DND-41 (cell line): ENCODE measurements at regions not wholly inside any gene's neighbourhood (a gene's known extent, or its start where the extent isn't known, plus 50 kb on each side); places are given as distances from the start of the nearest gene placed in this dataset.

ENCODE experiments used
- ATAC-seq: fragments of 200-7000 bp; cut with Tn5 transposase; 3 replicates; pipeline ENCODE4 v1.9.1; 2021; ENCODE audit warnings: low read depth; ENCODE audit not compliant: insufficient read depth
- DNase-seq: peaks from one replicate; pipeline ENCODE4 v3.0.0-alpha.2; 2020
- H2AFZ ChIP-seq: 2 replicates; pipeline ENCODE4 v1.6.0; 2012; ENCODE audit warnings: low read depth, low read length
- H3K27ac ChIP-seq: 2 replicates; pipeline ENCODE4 v1.5.1; 2012; ENCODE audit warnings: low read length, inconsistent platforms
- H3K27me3 ChIP-seq: fragments of 200-600 bp; sonication (generic); 2 replicates; pipeline ENCODE4 v1.6.0; 2012; ENCODE audit warnings: low read length, mild to moderate bottlenecking, inconsistent platforms; ENCODE audit not compliant: insufficient read depth, poor library complexity
- H3K36me3 ChIP-seq: 2 replicates; pipeline ENCODE4 v1.5.1; 2012; ENCODE audit warnings: low read length, inconsistent platforms; ENCODE audit not compliant: insufficient read depth
- H3K4me1 ChIP-seq: 2 replicates; pipeline ENCODE4 v1.5.1; 2012; ENCODE audit warnings: mild to moderate bottlenecking, low read length; ENCODE audit not compliant: insufficient read depth
- H3K4me2 ChIP-seq: 2 replicates; pipeline ENCODE4 v1.6.0; 2012; ENCODE audit warnings: mild to moderate bottlenecking, moderate library complexity, low read length, inconsistent platforms; ENCODE audit not compliant: insufficient read depth
- H3K4me3 ChIP-seq, 2 experiments: fragments of 200-600 bp in 1 of 2; shearing (Covaris generic) in 1 of 2; 2 replicates each; pipeline ENCODE4 v1.5.1; 2012 to 2016; ENCODE audit warnings: inconsistent platforms in 2 of 2, low read length in 2 of 2, mild to moderate bottlenecking in 2 of 2, low read depth in 1 of 2, moderate library complexity in 1 of 2
- H3K79me2 ChIP-seq: 2 replicates; pipeline ENCODE4 v1.6.0; 2012; ENCODE audit warnings: low read length, inconsistent platforms; ENCODE audit not compliant: insufficient read depth
- H3K9ac ChIP-seq: 2 replicates; pipeline ENCODE4 v1.6.0; 2012; ENCODE audit warnings: low read depth, mild to moderate bottlenecking, inconsistent platforms, low read length, moderate library complexity
- H3K9me3 ChIP-seq: 2 replicates; pipeline ENCODE4 v1.5.1; 2012; ENCODE audit warnings: low read length, moderate library complexity, mild to moderate bottlenecking, inconsistent platforms; ENCODE audit not compliant: insufficient read depth, severe bottlenecking
- H4K20me1 ChIP-seq: 2 replicates; pipeline ENCODE4 v1.6.0; 2012; ENCODE audit warnings: low read length; ENCODE audit not compliant: insufficient read depth
- EZH2 ChIP-seq: IDR thresholded peaks from 3 replicates; pipeline ENCODE4 v1.6.1; 2012; ENCODE audit warnings: borderline replicate concordance, low read depth, mild to moderate bottlenecking, moderate library complexity, low read length, inconsistent platforms; ENCODE audit not compliant: severe bottlenecking
- TF ChIP-seq, protein P1 (sequence below): IDR thresholded peaks from 2 replicates; pipeline ENCODE4 v1.5.1; 2012; ENCODE audit warnings: borderline replicate concordance, low read length, moderate library complexity, mild to moderate bottlenecking; ENCODE audit not compliant: poor library complexity, severe bottlenecking; ENCODE audit errors: extremely low read depth

DNA sequence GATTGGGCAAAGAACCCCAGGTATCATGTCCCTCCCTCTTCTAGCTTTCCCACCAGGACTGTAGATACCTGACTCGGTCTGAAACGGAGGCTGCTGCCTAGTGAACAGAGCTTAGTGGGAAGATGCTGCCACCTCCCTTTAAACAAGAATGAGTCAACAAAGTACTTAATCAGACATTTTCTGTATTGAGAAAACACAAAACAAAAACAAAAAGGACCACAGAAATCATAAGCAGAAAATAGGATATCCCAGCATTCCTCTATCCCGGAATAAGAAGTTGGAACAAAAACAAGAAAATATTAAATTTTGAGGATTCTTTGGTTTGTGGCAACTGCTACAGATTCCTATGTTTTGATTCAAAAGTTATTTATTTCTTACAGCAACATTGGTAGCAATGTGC is 51.7 kb upstream of the COL8A1 start:
- no peak for ATAC-seq

DNA sequence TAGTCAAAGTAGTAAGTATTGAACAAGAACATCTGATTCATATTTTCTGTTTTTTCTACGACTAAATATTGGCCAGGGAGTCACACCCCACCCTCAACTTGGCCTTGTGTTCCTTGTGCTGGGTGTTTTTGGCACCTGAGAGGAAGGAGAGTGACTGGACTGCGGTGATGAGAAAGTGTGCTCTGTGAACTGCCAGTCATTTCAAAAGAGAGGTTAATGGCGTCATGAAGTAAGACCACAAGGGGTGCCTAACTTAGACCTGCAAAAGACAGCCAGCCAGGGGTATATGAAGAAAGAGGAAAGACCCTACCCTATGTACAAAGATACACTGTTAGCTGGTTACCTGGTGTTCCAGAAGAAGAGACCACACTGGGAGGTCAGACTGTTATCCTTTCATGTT is 58.4 kb upstream of the COL8A1 start:
- no peak overlapping the region for H3K4me2 ChIP-seq
- no peak for ATAC-seq

More for the DNA sequence above, 51.7 kb upstream of the COL8A1 start:
- Histone ChIP-seq H3K9ac (no peak overlapping the region), H3K27me3 (no peaks in the 10 kb centered on the region), H3K27ac (no peak overlapping the region), H2AFZ (no peak overlapping the region), H3K4me2 (no peak overlapping the region), H4K20me1 (no peaks in the 10 kb centered on the region), H3K4me1 (no peaks in the 10 kb centered on the region), H3K79me2 (no peaks in the 10 kb centered on the region), H3K9me3 (no peaks in the 10 kb centered on the region), H3K36me3 (no peaks in the 10 kb centered on the region), H3K4me3 (no peak overlapping the region)
- no peak for TF ChIP-seq EZH2
- TF ChIP-seq, protein P1, sequence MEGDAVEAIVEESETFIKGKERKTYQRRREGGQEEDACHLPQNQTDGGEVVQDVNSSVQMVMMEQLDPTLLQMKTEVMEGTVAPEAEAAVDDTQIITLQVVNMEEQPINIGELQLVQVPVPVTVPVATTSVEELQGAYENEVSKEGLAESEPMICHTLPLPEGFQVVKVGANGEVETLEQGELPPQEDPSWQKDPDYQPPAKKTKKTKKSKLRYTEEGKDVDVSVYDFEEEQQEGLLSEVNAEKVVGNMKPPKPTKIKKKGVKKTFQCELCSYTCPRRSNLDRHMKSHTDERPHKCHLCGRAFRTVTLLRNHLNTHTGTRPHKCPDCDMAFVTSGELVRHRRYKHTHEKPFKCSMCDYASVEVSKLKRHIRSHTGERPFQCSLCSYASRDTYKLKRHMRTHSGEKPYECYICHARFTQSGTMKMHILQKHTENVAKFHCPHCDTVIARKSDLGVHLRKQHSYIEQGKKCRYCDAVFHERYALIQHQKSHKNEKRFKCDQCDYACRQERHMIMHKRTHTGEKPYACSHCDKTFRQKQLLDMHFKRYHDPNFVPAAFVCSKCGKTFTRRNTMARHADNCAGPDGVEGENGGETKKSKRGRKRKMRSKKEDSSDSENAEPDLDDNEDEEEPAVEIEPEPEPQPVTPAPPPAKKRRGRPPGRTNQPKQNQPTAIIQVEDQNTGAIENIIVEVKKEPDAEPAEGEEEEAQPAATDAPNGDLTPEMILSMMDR, result no peak
- DNase-seq, result no peak

DNA sequence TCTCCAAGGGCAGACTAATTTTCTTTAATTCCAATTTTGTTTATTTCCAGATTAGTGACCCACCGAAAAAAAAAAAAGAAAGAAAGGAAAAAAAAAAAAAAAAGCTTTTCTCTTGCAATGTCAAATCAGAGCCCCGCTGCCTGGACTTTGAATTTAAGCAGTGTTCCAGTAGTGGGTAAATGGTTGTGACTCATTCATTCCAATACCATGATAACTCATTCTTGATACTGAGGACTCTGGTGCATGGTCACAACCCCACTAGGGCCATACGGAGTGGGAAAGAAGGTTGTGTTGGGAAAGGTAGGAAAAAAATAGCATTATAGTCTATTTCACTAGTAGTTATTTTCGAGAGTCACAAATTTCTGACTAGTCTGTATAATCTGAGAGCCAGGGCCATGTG is 59.1 kb upstream of the COL8A1 start:
- Histone ChIP-seq H3K79me2 (no peaks in the 10 kb centered on the region), H3K4me2 (no peak overlapping the region), H3K4me1 (no peaks in the 10 kb centered on the region), H2AFZ (no peak overlapping the region), H3K27ac (no peak overlapping the region), H3K4me3 (no peak overlapping the region), H3K9ac (no peak overlapping the region), H3K9me3 (no peaks in the 10 kb centered on the region), H4K20me1 (no peaks in the 10 kb centered on the region), H3K27me3 (no peaks in the 10 kb centered on the region), H3K36me3 (no peaks in the 10 kb centered on the region)
- no peak for TF ChIP-seq EZH2
- ATAC-seq (no peak), DNase-seq (no peak)

More for the DNA sequence above, 58.4 kb upstream of the COL8A1 start:
- Histone ChIP-seq H4K20me1 (no peaks in the 10 kb centered on the region), H3K9me3 (no peaks in the 10 kb centered on the region), H3K4me1 (no peaks in the 10 kb centered on the region), H3K4me3 (no peak overlapping the region), H3K27ac (no peak overlapping the region), H3K36me3 (no peaks in the 10 kb centered on the region), H2AFZ (no peak overlapping the region), H3K27me3 (no peaks in the 10 kb centered on the region), H3K79me2 (no peaks in the 10 kb centered on the region), H3K9ac (no peak overlapping the region)
- no peak for TF ChIP-seq EZH2
- TF ChIP-seq, protein P1, result no peak
- no peak for DNase-seq

DNA sequence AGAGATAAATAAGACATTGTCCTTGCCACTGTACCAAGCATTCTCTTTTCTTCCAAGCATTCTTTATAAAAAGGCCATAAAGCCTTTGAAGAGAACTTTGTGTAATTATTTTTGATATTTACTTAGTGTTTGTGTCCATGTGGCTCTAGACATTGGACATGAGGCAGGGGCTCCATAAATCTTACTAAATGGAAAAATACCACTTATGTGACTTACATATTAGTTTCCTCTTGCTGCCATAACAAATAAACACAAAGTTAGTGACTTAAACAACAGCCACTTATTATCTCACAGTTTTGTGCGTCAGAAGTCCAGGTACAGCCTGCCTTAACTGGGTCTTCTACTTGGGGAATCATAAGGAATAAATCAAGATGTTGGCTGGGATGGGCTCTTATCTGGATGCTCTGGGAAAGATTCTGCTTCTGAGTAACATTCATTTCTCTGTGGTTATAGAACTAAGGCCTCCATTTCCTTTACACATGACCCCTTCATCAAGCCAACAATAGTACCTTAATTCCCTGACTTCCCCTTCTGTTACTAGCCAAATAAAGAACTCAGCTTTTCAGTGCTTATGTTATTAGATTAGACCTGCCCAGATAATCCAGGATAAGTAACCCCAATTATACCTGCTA is 59.9 kb upstream of the COL8A1 start:
- Histone ChIP-seq H3K4me1 (no peaks in the 10 kb centered on the region), H3K9me3 (no peaks in the 10 kb centered on the region), H3K9ac (no peak overlapping the region), H3K27ac (no peak overlapping the region), H2AFZ (no peak overlapping the region), H3K27me3 (no peaks in the 10 kb centered on the region), H3K4me3 (no peak overlapping the region), H3K36me3 (no peaks in the 10 kb centered on the region), H3K79me2 (no peaks in the 10 kb centered on the region), H3K4me2 (no peak overlapping the region), H4K20me1 (no peaks in the 10 kb centered on the region)
- ATAC-seq (no peak), DNase-seq (no peak)
- TF ChIP-seq, protein P1, result no peak
- TF ChIP-seq EZH2, result no peak
